Liver (tissue), 8 donors: ENCODE measurements at regions not wholly inside any gene's neighbourhood (a gene's known extent, or its start where the extent isn't known, plus 50 kb on each side); places are given as distances from the start of the nearest gene placed in this dataset.

ENCODE experiments used
- DNase-seq: peaks from one replicate; pipeline ENCODE4 v3.0.0-alpha.2; 2017; ENCODE audit warnings: low spot score
- H3K27ac ChIP-seq, 2 donors: one replicate each; pipeline ENCODE4 v1.7.0; 2013; ENCODE audit warnings: inconsistent platforms in 2 of 2, low read length in 2 of 2, control low read depth in 1 of 2, low read depth in 1 of 2, mild to moderate bottlenecking in 1 of 2
- H3K27me3 ChIP-seq, 4 donors: one replicate each; pipeline versions ENCODE4 v1.6.1 to v1.7.0; 2013; ENCODE audit warnings: low read length in 3 of 4, inconsistent platforms in 1 of 4, mild to moderate bottlenecking in 1 of 4, moderate library complexity in 1 of 4; ENCODE audit not compliant: control insufficient read depth in 4 of 4, insufficient read depth in 4 of 4
- H3K36me3 ChIP-seq, 4 donors: one replicate each; pipeline versions ENCODE4 v1.6.1 to v1.7.0; 2013; ENCODE audit warnings: low read length in 3 of 4, mild to moderate bottlenecking in 3 of 4, low read depth in 1 of 4, moderate library complexity in 1 of 4; ENCODE audit not compliant: control insufficient read depth in 4 of 4, insufficient read depth in 3 of 4
- H3K4me1 ChIP-seq, 4 donors: one replicate each; pipeline versions ENCODE4 v1.6.1 to v1.7.0; 2013; ENCODE audit warnings: low read length in 3 of 4, mild to moderate bottlenecking in 3 of 4, moderate library complexity in 1 of 4; ENCODE audit not compliant: control insufficient read depth in 4 of 4, insufficient read depth in 4 of 4
- H3K4me3 ChIP-seq, 3 donors: one replicate each; pipeline versions ENCODE4 v1.6.1 to v1.7.0; 2013; ENCODE audit warnings: low read length in 3 of 3, control low read depth in 1 of 3, low read depth in 1 of 3, mild to moderate bottlenecking in 1 of 3
- H3K9ac ChIP-seq, 2 donors: one replicate each; pipeline ENCODE4 v1.7.0; 2013; ENCODE audit warnings: low read length in 2 of 2, mild to moderate bottlenecking in 2 of 2, moderate library complexity in 2 of 2, control low read depth in 1 of 2, low read depth in 1 of 2
- H3K9me3 ChIP-seq, 4 donors: one replicate each; pipeline versions ENCODE4 v1.6.1 to v1.7.0; 2013; ENCODE audit warnings: low read length in 3 of 4; ENCODE audit not compliant: control insufficient read depth in 4 of 4
- ATF3 ChIP-seq: IDR thresholded peaks from 2 replicates; pipeline ENCODE4 v1.6.1; 2016; ENCODE audit warnings: antibody characterized with exemption
- EGR1 ChIP-seq, 2 donors: IDR thresholded peaks; 2 replicates each; pipeline ENCODE4 v1.6.1; 2016 to 2018; ENCODE audit warnings: antibody characterized with exemption in 2 of 2, low read depth in 2 of 2
- FOXA1 ChIP-seq: IDR thresholded peaks from 2 replicates; pipeline ENCODE4 v1.6.1; 2016; ENCODE audit warnings: antibody characterized with exemption
- FOXA2 ChIP-seq: IDR thresholded peaks from 2 replicates; pipeline ENCODE4 v1.6.1; 2016; ENCODE audit warnings: antibody characterized with exemption
- GABPA ChIP-seq, 2 donors: IDR thresholded peaks in 1 of 2; conservative IDR thresholded peaks in 1 of 2; 2 replicates each; pipeline ENCODE4 v1.6.1; 2016; ENCODE audit warnings: antibody characterized with exemption in 2 of 2, mild to moderate bottlenecking in 1 of 2, moderate library complexity in 1 of 2
- HNF4G ChIP-seq: IDR thresholded peaks from 2 replicates; pipeline ENCODE4 v1.6.1; 2016; ENCODE audit warnings: antibody characterized with exemption
- JUND ChIP-seq, 2 donors: IDR thresholded peaks; 2 replicates each; pipeline ENCODE4 v1.6.1; 2016; ENCODE audit warnings: antibody characterized with exemption in 2 of 2
- MAX ChIP-seq: IDR thresholded peaks from 2 replicates; pipeline ENCODE4 v1.6.1; 2016; ENCODE audit warnings: antibody characterized with exemption
- NR2F2 ChIP-seq: IDR thresholded peaks from 2 replicates; pipeline ENCODE4 v1.6.1; 2016; ENCODE audit warnings: antibody characterized with exemption
- RAD21 ChIP-seq, 2 donors: IDR thresholded peaks; 2 replicates each; pipeline ENCODE4 v1.6.1; 2016; ENCODE audit warnings: antibody characterized with exemption in 2 of 2, mild to moderate bottlenecking in 2 of 2
- RXRA ChIP-seq, 2 donors: IDR thresholded peaks; 2 replicates each; pipeline ENCODE4 v1.6.1; 2017 to 2018; ENCODE audit warnings: antibody characterized with exemption in 2 of 2, mild to moderate bottlenecking in 1 of 2
- SP1 ChIP-seq: IDR thresholded peaks from 2 replicates; pipeline ENCODE4 v1.6.1; 2018; ENCODE audit warnings: antibody characterized with exemption, mild to moderate bottlenecking
- TAF1 ChIP-seq: conservative IDR thresholded peaks from 2 replicates; pipeline ENCODE4 v1.6.1; 2016; ENCODE audit warnings: antibody characterized with exemption, mild to moderate bottlenecking
- YY1 ChIP-seq: IDR thresholded peaks from 2 replicates; pipeline ENCODE4 v1.6.1; 2016; ENCODE audit warnings: antibody characterized with exemption, mild to moderate bottlenecking
- WGBS: extraction: QIAGEN DNeasy Blood & Tissue Kit; methylation state at CpG from one replicate; pipeline ENCODE4 v1.1.7; 2013; 5-methylcytosine and 5-hydroxymethylcytosine counted together
- TF ChIP-seq, protein P1 (sequence below): fragments of 150-350 bp; IDR thresholded peaks from 2 replicates; pipeline ENCODE4 v1.5.1; 2017; ENCODE audit warnings: improper control_type of control experiment, low read depth, low read length; ENCODE audit not compliant: missing input control
- TF ChIP-seq, protein P2 (sequence below): IDR thresholded peaks from 2 replicates; pipeline ENCODE4 v1.6.1; 2016; ENCODE audit warnings: antibody characterized with exemption
- TF ChIP-seq, protein P3 (sequence below): IDR thresholded peaks from 2 replicates; pipeline ENCODE4 v1.6.1; 2016; ENCODE audit warnings: antibody characterized with exemption, mild to moderate bottlenecking
- donor health status: healthy.
- donor health status: healthy.
- donor health status: healthy.
- donor health status: healthy.
- donor health status: healthy.

DNA sequence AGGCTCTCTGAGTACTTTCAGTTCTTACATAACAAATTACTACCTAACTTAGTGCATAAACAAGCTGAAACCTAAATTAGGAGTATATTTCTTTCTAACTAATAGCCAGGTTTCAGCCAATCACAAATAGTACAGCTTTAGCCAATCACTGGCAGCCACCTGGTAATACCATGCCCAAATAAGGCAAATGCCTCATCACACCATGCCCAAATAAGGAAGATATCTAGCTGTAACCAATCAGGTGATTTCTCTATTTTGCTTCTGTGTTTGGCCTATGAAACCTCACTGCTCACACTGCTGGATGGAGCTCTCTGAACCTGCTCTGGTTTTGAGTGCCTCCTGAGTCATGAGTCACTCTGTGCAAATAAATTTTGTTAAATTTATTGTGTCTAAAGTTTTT is 113.5 kb downstream of the DDIT4L start:
- Histone ChIP-seq H3K36me3 (no peaks in the 10 kb centered on the region), H3K9ac (no peak overlapping the region), H3K4me1 (no peaks in the 10 kb centered on the region), H3K27ac (no peak overlapping the region), H3K9me3 (peaks cover 0 to 2% (median 0%) of the 10 kb centered on the region in 4 donors), H3K27me3 (no peaks in the 10 kb centered on the region), H3K4me3 (no peak overlapping the region)
- TF ChIP-seq TAF1, result no peak
- TF ChIP-seq EGR1 (IDR thresholded peaks at IDR 0.05; ENCODE audit: low read depth in 2 of 2), result no peak
- no peak for TF ChIP-seq NR2F2
- no peak for TF ChIP-seq SP1
- TF ChIP-seq YY1, result no peak
- no peak for TF ChIP-seq FOXA2
- TF ChIP-seq, protein P1, sequence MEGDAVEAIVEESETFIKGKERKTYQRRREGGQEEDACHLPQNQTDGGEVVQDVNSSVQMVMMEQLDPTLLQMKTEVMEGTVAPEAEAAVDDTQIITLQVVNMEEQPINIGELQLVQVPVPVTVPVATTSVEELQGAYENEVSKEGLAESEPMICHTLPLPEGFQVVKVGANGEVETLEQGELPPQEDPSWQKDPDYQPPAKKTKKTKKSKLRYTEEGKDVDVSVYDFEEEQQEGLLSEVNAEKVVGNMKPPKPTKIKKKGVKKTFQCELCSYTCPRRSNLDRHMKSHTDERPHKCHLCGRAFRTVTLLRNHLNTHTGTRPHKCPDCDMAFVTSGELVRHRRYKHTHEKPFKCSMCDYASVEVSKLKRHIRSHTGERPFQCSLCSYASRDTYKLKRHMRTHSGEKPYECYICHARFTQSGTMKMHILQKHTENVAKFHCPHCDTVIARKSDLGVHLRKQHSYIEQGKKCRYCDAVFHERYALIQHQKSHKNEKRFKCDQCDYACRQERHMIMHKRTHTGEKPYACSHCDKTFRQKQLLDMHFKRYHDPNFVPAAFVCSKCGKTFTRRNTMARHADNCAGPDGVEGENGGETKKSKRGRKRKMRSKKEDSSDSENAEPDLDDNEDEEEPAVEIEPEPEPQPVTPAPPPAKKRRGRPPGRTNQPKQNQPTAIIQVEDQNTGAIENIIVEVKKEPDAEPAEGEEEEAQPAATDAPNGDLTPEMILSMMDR, result no peak
- TF ChIP-seq, protein P2, sequence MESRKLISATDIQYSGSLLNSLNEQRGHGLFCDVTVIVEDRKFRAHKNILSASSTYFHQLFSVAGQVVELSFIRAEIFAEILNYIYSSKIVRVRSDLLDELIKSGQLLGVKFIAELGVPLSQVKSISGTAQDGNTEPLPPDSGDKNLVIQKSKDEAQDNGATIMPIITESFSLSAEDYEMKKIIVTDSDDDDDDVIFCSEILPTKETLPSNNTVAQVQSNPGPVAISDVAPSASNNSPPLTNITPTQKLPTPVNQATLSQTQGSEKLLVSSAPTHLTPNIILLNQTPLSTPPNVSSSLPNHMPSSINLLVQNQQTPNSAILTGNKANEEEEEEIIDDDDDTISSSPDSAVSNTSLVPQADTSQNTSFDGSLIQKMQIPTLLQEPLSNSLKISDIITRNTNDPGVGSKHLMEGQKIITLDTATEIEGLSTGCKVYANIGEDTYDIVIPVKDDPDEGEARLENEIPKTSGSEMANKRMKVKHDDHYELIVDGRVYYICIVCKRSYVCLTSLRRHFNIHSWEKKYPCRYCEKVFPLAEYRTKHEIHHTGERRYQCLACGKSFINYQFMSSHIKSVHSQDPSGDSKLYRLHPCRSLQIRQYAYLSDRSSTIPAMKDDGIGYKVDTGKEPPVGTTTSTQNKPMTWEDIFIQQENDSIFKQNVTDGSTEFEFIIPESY, result no peak
- TF ChIP-seq HNF4G, result no peak
- TF ChIP-seq RAD21 (IDR thresholded peaks at IDR 0.05), result no peak
- TF ChIP-seq, protein P3, sequence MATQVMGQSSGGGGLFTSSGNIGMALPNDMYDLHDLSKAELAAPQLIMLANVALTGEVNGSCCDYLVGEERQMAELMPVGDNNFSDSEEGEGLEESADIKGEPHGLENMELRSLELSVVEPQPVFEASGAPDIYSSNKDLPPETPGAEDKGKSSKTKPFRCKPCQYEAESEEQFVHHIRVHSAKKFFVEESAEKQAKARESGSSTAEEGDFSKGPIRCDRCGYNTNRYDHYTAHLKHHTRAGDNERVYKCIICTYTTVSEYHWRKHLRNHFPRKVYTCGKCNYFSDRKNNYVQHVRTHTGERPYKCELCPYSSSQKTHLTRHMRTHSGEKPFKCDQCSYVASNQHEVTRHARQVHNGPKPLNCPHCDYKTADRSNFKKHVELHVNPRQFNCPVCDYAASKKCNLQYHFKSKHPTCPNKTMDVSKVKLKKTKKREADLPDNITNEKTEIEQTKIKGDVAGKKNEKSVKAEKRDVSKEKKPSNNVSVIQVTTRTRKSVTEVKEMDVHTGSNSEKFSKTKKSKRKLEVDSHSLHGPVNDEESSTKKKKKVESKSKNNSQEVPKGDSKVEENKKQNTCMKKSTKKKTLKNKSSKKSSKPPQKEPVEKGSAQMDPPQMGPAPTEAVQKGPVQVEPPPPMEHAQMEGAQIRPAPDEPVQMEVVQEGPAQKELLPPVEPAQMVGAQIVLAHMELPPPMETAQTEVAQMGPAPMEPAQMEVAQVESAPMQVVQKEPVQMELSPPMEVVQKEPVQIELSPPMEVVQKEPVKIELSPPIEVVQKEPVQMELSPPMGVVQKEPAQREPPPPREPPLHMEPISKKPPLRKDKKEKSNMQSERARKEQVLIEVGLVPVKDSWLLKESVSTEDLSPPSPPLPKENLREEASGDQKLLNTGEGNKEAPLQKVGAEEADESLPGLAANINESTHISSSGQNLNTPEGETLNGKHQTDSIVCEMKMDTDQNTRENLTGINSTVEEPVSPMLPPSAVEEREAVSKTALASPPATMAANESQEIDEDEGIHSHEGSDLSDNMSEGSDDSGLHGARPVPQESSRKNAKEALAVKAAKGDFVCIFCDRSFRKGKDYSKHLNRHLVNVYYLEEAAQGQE, result no peak
- no peak for DNase-seq

DNA sequence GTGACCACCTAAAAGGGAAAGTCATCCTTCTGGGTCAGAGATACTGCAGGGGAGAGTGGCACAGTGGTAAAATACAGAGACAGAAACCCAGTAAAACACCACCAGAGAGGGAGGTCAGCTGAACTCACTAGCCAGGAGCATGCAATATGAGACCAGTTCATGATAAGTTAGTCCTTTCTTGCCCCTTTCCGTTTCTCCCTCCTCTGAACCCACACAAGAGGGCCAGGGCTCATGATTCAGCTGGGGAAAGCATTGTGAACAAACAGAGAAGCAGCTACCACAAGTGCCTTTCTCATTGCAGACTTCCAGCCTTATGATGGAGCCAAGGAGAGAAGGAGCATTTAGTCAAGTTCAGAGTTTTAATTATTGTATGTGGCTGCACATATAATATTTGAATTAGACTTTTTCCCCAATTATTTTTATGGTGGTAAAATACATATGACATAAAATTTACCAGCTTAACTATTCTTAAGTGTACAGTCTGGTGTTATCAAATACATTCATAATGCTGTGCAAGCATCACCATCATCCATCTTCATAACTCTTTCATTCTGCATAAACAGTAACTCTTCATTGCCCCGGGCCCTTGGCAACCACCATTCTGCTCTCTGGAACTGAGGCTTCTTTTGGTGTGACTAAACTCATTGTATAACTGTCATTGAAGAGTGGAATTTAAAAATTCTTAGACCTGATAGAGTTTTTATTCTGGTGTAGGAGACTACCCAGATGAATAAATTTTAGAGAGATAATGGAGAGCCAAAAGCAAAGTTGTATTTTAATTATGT is 114.6 kb downstream of the DDIT4L start:
- WGBS, result 75% methylated on average over 2 of the region's 2 CpGs
- Histone ChIP-seq H3K4me1 (no peaks in the 10 kb centered on the region), H3K4me3 (no peak overlapping the region), H3K27me3 (no peaks in the 10 kb centered on the region), H3K9me3 (peaks cover 0 to 2% (median 0%) of the 10 kb centered on the region in 4 donors), H3K9ac (no peak overlapping the region), H3K27ac (no peak overlapping the region), H3K36me3 (no peaks in the 10 kb centered on the region)
- DNase-seq, result no peak
- TF ChIP-seq GABPA (IDR thresholded peaks at IDR 0.05 in 1 of 2, conservative IDR thresholded peaks at IDR 0.05 in 1 of 2), result no peak
- TF ChIP-seq HNF4G, result no peak
- no peak for TF ChIP-seq JUND (IDR thresholded peaks at IDR 0.05)
- no peak for TF ChIP-seq SP1
- TF ChIP-seq YY1, result no peak
- TF ChIP-seq MAX, result no peak
- TF ChIP-seq RXRA (IDR thresholded peaks at IDR 0.05), result no peak
- TF ChIP-seq RAD21 (IDR thresholded peaks at IDR 0.05), result no peak
- TF ChIP-seq, protein P1, result no peak
- no peak for TF ChIP-seq EGR1 (IDR thresholded peaks at IDR 0.05; ENCODE audit: low read depth in 2 of 2)
- TF ChIP-seq TAF1, result no peak
- no peak for TF ChIP-seq ATF3
- no peak for TF ChIP-seq FOXA1
- TF ChIP-seq, protein P3, result no peak
